Neuronal stem cell (in vitro differentiated cells): ENCODE measurements at regions not wholly inside any gene's neighbourhood (a gene's known extent, or its start where the extent isn't known, plus 50 kb on each side); places are given as distances from the start of the nearest gene placed in this dataset.

ENCODE experiments used
- DNase-seq: peaks from one replicate; pipeline ENCODE4 v3.0.0-alpha.2; 2013; ENCODE audit warnings: low spot score
- H2AFZ ChIP-seq: one replicate; pipeline ENCODE4 v1.6.1; 2013; ENCODE audit warnings: mild to moderate bottlenecking, low read length, inconsistent platforms
- H2AK5ac ChIP-seq: 2 replicates; pipeline ENCODE4 v1.6.1; 2013; ENCODE audit warnings: low read depth, mild to moderate bottlenecking, inconsistent platforms, low read length, moderate library complexity, mixed read lengths
- H2BK120ac ChIP-seq: 2 replicates; pipeline ENCODE4 v1.6.1; 2013; ENCODE audit warnings: low read depth, mild to moderate bottlenecking, inconsistent platforms, low read length, moderate library complexity, mixed read lengths
- H2BK12ac ChIP-seq: one replicate; pipeline ENCODE4 v1.6.1; 2013; ENCODE audit warnings: low read length, inconsistent platforms
- H2BK15ac ChIP-seq: 2 replicates; pipeline ENCODE4 v1.6.1; 2013; ENCODE audit warnings: mild to moderate bottlenecking, low read length, inconsistent platforms, mixed read lengths
- H2BK5ac ChIP-seq: one replicate; pipeline ENCODE4 v1.6.1; 2013; ENCODE audit warnings: inconsistent platforms, mild to moderate bottlenecking, low read length, moderate library complexity
- H3K14ac ChIP-seq: one replicate; pipeline ENCODE4 v1.6.1; 2013; ENCODE audit warnings: low read length, inconsistent platforms
- H3K18ac ChIP-seq: 2 replicates; pipeline ENCODE4 v1.6.1; 2013; ENCODE audit warnings: low read length, inconsistent platforms
- H3K23ac ChIP-seq: 2 replicates; pipeline ENCODE4 v1.6.1; 2013; ENCODE audit warnings: low read depth, mild to moderate bottlenecking, mixed read lengths, low read length, inconsistent platforms; ENCODE audit not compliant: poor library complexity
- H3K27ac ChIP-seq: replicated peaks from 3 replicates; pipeline ENCODE4 v1.5.1; 2013; ENCODE audit warnings: low read length, inconsistent platforms
- H3K27me3 ChIP-seq, 3 experiments: 2 replicates each; pipeline ENCODE4 v1.6.1; 2013; ENCODE audit warnings: low read length in 3 of 3, mild to moderate bottlenecking in 2 of 3, inconsistent platforms in 1 of 3, low read depth in 1 of 3, mixed read lengths in 1 of 3, moderate library complexity in 1 of 3; ENCODE audit not compliant: control insufficient read depth in 3 of 3, insufficient read depth in 3 of 3
- H3K36me3 ChIP-seq, 2 donors: replicated peaks in 1 of 2; 2 replicates each; pipeline ENCODE4 v1.6.1; 2013; ENCODE audit warnings: low read length in 2 of 2; ENCODE audit not compliant: control insufficient read depth in 2 of 2, insufficient read depth in 2 of 2
- H3K4ac ChIP-seq: 2 replicates; pipeline ENCODE4 v1.6.1; 2013; ENCODE audit warnings: inconsistent platforms, mild to moderate bottlenecking, low read length, moderate library complexity
- H3K4me1 ChIP-seq, 2 donors: 1 replicate in 1 of 2; 2 replicates in 1 of 2; pipeline ENCODE4 v1.6.1; 2013; ENCODE audit warnings: low read length in 2 of 2, low read depth in 1 of 2; ENCODE audit not compliant: control insufficient read depth in 2 of 2, insufficient read depth in 1 of 2
- H3K4me2 ChIP-seq: one replicate; pipeline ENCODE4 v1.6.1; 2013; ENCODE audit warnings: mild to moderate bottlenecking, low read length, inconsistent platforms; ENCODE audit not compliant: insufficient read depth, poor library complexity, severe bottlenecking
- H3K4me3 ChIP-seq, 2 donors: 2 replicates each; pipeline ENCODE4 v1.5.1; 2013; ENCODE audit warnings: low read length in 2 of 2, mild to moderate bottlenecking in 2 of 2, inconsistent platforms in 1 of 2, moderate library complexity in 1 of 2
- H3K79me1 ChIP-seq: one replicate; pipeline ENCODE4 v1.6.1; 2013; ENCODE audit warnings: low read depth, mild to moderate bottlenecking, inconsistent platforms, low read length, moderate library complexity
- H3K9ac ChIP-seq: one replicate; pipeline ENCODE4 v1.6.1; 2013; ENCODE audit warnings: mild to moderate bottlenecking, low read depth, low read length, inconsistent platforms; ENCODE audit not compliant: poor library complexity
- H3K9me3 ChIP-seq, 2 donors: replicated peaks in 1 of 2; 2 replicates each; pipeline versions ENCODE3 to v1.6.1; 2013; ENCODE audit warnings: low read length in 2 of 2, mild to moderate bottlenecking in 2 of 2, inconsistent platforms in 1 of 2, low read depth in 1 of 2, mixed read lengths in 1 of 2, moderate library complexity in 1 of 2; ENCODE audit not compliant: control insufficient read depth in 2 of 2, insufficient read depth in 1 of 2
- H4K8ac ChIP-seq: one replicate; pipeline ENCODE4 v1.6.1; 2013; ENCODE audit warnings: low read depth, mild to moderate bottlenecking, inconsistent platforms, low read length, moderate library complexity
- H4K91ac ChIP-seq: one replicate; pipeline ENCODE4 v1.6.1; 2013; ENCODE audit warnings: low read length, low read depth, mild to moderate bottlenecking, inconsistent platforms; ENCODE audit not compliant: poor library complexity
- WGBS, 2 donors: extraction: QIAGEN DNeasy Blood & Tissue Kit; methylation state at CpG; one replicate each; pipeline ENCODE4 v1.1.7; 2013; ENCODE audit warnings: missing lambda C conversion rate in 2 of 2, mixed read lengths in 1 of 2; ENCODE audit not compliant: insufficient read length in 2 of 2, insufficient replicate concordance in 1 of 2; ENCODE audit errors: extremely low coverage in 2 of 2; 5-methylcytosine and 5-hydroxymethylcytosine counted together

DNA sequence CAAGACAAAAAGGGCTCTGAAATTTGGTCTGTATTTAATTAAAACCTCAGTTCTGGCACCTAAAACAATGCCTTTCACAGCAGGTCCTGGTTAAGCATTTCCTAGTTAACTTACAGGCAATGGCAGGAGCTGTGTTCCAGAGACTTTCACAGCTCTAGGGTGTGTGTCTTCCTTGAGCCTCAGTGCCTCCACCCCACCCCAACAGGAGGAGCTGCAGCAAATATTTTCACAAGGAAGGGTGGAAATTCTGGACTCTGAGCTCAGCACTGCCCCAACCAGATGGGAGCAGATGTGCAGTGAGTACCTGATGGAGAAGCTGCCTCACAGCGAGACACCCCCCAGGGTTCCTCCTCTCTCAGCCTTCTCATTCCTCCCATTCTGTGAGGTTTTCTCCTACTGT, 106.3 kb upstream of the SPATA12 start:
- Histone ChIP-seq H3K23ac (no peak overlapping the region), H4K91ac (no peak overlapping the region), H3K27me3 (no peaks in the 10 kb centered on the region), H3K9me3 (no peaks in the 10 kb centered on the region), H3K27ac (no peak overlapping the region), H3K14ac (no peak overlapping the region), H3K4me2 (no peak overlapping the region), H2AK5ac (no peak overlapping the region), H3K4ac (no peak overlapping the region), H3K4me3 (peak overlapping the region in 1 of 2 donors; percentile 36), H3K36me3 (no peaks in the 10 kb centered on the region), H3K18ac (no peak overlapping the region), H2AFZ (no peak overlapping the region), H3K9ac (no peak overlapping the region), H2BK120ac (no peak overlapping the region), H3K4me1 (no peaks in the 10 kb centered on the region), H2BK12ac (no peak overlapping the region), H2BK5ac (no peak overlapping the region), H3K79me1 (no peaks in the 10 kb centered on the region), H4K8ac (no peak overlapping the region), H2BK15ac (no peak overlapping the region)
- no CpG with 5 or more reads among the region's 1 CpG for WGBS, 2 donors
- DNase-seq = no peak

- no peak overlapping the region for H4K8ac ChIP-seq
- no peak overlapping the region for H2BK5ac ChIP-seq
- no peak overlapping the region for H3K14ac ChIP-seq
- no peak overlapping the region for H2BK12ac ChIP-seq
- no peak overlapping the region for H3K18ac ChIP-seq
- no peaks in the 10 kb centered on the region for H3K9me3 ChIP-seq
- no peak overlapping the region for H2AK5ac ChIP-seq
- H3K23ac ChIP-seq = no peak overlapping the region
- H3K4ac ChIP-seq = no peak overlapping the region
- H3K27ac ChIP-seq = no peak overlapping the region
- no peak overlapping the region for H3K4me3 ChIP-seq
- no peaks in the 10 kb centered on the region for H3K36me3 ChIP-seq
- H2AFZ ChIP-seq = no peak overlapping the region
- H2BK120ac ChIP-seq = no peak overlapping the region
- H3K9ac ChIP-seq = no peak overlapping the region
- DNase-seq = no peak
- no peak overlapping the region for H3K4me2 ChIP-seq
- H2BK15ac ChIP-seq = no peak overlapping the region
- no peaks in the 10 kb centered on the region for H3K27me3 ChIP-seq
- no peaks in the 10 kb centered on the region for H3K79me1 ChIP-seq
- H4K91ac ChIP-seq = no peak overlapping the region
- H3K4me1 ChIP-seq = no peaks in the 10 kb centered on the region
- no CpG with 5 or more reads among the region's 4 CpGs for WGBS, 2 donors
Measured at GRCh38 chr3:56952846-56953245, 107.6 kb upstream of the SPATA12 start.

DNA sequence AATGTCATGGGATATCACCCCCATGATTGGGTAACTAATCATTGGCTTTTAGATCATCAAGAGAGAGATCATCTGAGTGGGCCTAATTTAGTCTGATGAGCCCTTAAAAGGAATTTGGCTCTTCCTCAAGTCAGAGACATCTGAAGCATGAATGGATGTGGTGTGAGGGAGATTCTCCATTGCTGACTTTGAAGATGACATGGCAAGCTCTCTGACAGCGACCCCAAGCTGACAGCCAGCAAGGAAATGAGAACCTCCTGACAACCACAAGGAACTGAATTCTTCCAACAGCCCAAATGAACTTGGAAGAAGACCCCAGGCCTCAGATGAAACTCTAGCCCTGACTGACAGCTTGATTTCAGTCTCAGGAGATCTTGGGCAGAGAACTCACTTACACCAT, 108.4 kb upstream of the SPATA12 start:
- H3K14ac ChIP-seq = no peak overlapping the region
- DNase-seq = no peak
- no peak overlapping the region for H3K4me2 ChIP-seq
- WGBS, 2 donors = no CpG with 5 or more reads among the region's 1 CpG
- no peaks in the 10 kb centered on the region for H3K27me3 ChIP-seq
- H3K4me1 ChIP-seq = no peaks in the 10 kb centered on the region
- no peak overlapping the region for H4K8ac ChIP-seq
- H2BK15ac ChIP-seq = no peak overlapping the region
- no peaks in the 10 kb centered on the region for H3K9me3 ChIP-seq
- no peak overlapping the region for H2AFZ ChIP-seq
- H3K79me1 ChIP-seq = no peaks in the 10 kb centered on the region
- H3K4ac ChIP-seq = no peak overlapping the region
- H2AK5ac ChIP-seq = no peak overlapping the region
- H2BK120ac ChIP-seq = no peak overlapping the region
- no peak overlapping the region for H3K9ac ChIP-seq
- no peak overlapping the region for H4K91ac ChIP-seq
- H3K23ac ChIP-seq = no peak overlapping the region
- no peaks in the 10 kb centered on the region for H3K36me3 ChIP-seq
- H3K27ac ChIP-seq = no peak overlapping the region
- no peak overlapping the region for H3K18ac ChIP-seq
- H3K4me3 ChIP-seq = no peak overlapping the region
- H2BK5ac ChIP-seq = no peak overlapping the region
- no peak overlapping the region for H2BK12ac ChIP-seq

GRCh38 chr3:56951366-56951765, 109.1 kb upstream of the SPATA12 start:
- no CpG with 5 or more reads among the region's 1 CpG for WGBS, 2 donors
- H3K79me1 ChIP-seq = no peaks in the 10 kb centered on the region
- no peaks in the 10 kb centered on the region for H3K4me1 ChIP-seq
- H4K91ac ChIP-seq = no peak overlapping the region
- H3K27ac ChIP-seq = no peak overlapping the region
- no peak overlapping the region for H2BK12ac ChIP-seq
- no peak overlapping the region for H2BK15ac ChIP-seq
- no peaks in the 10 kb centered on the region for H3K27me3 ChIP-seq
- no peak for DNase-seq
- no peak overlapping the region for H3K18ac ChIP-seq
- no peak overlapping the region for H3K4me2 ChIP-seq
- H2BK5ac ChIP-seq = no peak overlapping the region
- no peak overlapping the region for H3K4me3 ChIP-seq
- no peak overlapping the region for H2BK120ac ChIP-seq
- no peak overlapping the region for H3K23ac ChIP-seq
- no peak overlapping the region for H3K4ac ChIP-seq
- no peak overlapping the region for H4K8ac ChIP-seq
- no peak overlapping the region for H2AFZ ChIP-seq
- no peak overlapping the region for H3K14ac ChIP-seq
- no peak overlapping the region for H3K9ac ChIP-seq
- H3K9me3 ChIP-seq = no peaks in the 10 kb centered on the region
- H2AK5ac ChIP-seq = no peak overlapping the region
- no peaks in the 10 kb centered on the region for H3K36me3 ChIP-seq
